ACHN (cell line): ENCODE measurements at regions not wholly inside any gene's neighbourhood (a gene's known extent, or its start where the extent isn't known, plus 50 kb on each side); places are given as distances from the start of the nearest gene placed in this dataset.
"Not testable (repeated sequence)": the region's sequence is repeated elsewhere in the genome, so short reads cannot be mapped to it uniquely, and the experiment has no call there.

Experiments
- DNase-seq: peaks from one replicate; pipeline ENCODE4 v3.0.0-alpha.2; 2015
- in situ Hi-C: cut with HindIII; loops from 2 replicates; pipeline ENCODE4 v1.10.0; 2017; ENCODE audit warnings: low sequenced_read_pairs, low pct_ligation_motif_present, low pct_unique_long_range_greater_than_20kb

DNA sequence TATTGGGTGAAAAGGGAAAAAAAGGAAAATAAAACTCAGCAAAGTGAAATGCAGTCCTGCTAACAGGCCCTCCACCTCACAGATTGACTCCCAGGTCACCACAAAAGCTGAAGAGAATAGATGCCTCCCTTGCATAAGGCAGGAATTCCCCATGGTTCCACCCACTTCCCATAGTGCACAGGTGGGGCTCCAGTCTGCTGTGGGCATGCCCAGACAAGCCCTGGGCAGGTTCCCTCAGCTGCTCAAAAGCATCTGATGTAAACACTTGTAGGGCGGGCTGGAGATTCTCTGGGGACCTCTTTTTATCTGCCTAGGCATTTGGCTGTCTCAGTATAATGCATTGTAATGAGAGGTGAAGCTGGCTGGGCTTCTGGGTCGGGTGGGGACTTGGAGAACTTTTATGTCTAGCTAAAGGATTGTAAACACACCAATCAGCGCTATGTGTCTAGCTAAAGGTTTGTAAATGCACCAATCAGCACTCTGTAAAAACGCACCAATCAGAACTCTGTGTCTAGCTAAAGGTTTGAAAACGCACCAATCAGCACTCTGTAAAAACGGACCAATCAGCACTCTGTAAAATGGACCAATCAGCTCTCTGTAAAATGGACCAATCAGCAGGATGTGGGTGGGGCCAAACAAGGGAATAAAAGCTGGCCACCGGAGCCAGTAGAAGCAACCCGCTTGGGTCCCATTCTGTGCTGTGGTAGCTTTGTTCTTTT is 1231.5 kb downstream of the ADGRL3 start:
- DNase-seq, in situ Hi-C loops: not testable (repeated sequence)

DNA sequence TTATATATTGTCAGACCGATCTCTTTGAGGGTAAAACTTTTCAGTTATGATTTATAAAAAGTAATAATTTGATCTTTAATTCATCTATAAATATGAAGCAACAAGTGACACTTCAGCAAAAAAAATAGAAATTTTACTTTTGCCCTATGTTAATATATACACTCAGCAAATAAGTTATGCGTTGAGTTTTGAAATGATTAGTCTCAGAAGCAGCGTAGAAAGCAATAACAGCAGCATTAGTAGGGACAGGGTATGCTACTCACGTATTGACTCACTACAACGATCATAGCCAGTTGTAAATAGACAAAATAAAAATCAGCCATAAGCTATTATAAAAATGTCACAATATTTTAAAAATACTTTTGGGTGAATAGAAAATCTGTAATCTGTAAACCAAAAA is 1229.2 kb downstream of the ADGRL3 start:
- in situ Hi-C loops = no loop called here
- no peak for DNase-seq

DNA sequence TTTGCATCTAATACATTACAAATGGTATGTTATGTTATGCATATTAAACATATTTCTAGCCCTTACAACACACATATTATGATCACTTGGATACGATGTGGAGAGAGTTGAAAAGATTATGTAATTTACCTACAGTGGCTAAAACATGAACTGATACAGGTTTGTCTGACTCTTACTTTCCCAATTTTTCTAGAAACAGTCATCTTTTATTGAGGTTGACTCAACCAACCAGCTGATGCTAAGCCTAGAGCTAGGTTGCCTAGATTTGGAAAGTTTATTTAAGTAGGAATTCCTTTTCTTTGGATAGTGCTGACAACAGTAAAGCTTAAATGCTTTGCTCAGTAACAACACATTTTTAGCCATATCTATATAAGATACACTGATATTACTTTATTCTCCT is 1215.1 kb downstream of the ADGRL3 start:
- no peak for DNase-seq
- in situ Hi-C loops = no loop called here

DNA sequence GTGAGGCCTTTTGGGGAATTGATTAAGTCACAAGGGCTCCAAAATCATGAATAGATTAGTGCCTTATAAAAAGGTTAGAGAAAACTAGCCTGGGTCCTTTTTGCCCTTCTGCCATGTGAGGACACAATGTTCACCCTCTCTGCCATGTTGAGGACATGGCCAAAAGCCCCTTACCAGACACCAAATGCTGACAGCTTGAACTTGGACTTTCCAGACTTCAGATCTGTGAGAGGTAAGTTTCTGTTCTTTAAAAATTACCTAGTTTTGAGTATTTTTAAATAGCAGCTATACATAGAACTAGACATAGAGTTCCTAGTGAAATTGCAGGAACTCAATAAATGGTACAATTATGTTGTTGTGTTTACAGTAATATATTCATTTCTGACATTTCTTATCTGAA is 1214.4 kb downstream of the ADGRL3 start:
- in situ Hi-C loops = no loop called here
- DNase-seq = no peak

DNA sequence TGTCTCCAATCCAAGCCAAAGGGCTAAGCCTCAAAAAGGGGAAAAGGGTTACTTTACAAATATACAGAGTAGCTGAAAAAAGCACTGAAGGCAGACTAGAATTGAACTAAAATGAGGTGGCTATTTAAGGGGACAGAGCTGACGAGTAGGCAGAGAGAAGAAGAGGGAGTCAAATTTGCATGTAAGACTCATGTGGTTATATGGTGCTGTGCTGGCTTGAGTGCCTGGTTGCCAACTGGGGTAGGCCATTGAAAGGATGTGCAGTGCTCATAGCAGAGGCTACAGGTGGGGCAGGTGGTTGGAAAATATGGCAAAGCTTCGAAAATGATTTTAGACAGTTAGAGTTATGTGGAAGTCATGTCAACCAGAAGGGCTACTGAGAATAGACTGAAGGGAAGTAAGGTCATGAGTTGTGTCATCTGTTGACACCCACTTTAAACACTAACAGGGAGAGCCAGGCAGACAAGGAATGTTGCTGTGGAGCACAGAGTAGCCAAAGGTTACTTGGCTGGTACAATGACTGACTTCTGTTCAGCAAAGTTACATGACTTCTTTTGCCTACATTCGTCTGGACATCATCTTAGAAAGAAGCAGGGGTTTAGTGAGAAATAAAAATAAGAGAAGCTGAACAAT is 1210.4 kb downstream of the ADGRL3 start:
- in situ Hi-C loops = no loop called here
- DNase-seq = no peak

DNA sequence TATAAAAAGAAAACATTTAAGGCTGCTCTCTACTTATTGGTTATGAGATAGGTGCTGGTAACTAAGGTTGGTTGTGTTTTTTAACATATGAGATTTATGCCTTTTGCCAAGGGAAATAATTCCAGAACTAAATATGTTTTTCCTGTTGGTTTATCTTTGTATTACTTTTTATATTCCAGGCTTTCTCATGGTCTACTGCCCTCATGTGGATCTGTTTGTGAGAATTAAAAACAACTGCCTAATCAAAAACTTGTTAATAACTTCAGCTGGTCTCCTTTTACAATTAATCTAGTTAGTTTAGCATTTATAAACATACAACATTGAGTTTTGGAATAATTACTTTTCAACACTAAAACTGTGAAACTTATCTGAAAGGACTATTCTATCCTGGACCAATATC is 1208.3 kb downstream of the ADGRL3 start:
- in situ Hi-C loops = no loop called here
- DNase-seq = no peak

DNA sequence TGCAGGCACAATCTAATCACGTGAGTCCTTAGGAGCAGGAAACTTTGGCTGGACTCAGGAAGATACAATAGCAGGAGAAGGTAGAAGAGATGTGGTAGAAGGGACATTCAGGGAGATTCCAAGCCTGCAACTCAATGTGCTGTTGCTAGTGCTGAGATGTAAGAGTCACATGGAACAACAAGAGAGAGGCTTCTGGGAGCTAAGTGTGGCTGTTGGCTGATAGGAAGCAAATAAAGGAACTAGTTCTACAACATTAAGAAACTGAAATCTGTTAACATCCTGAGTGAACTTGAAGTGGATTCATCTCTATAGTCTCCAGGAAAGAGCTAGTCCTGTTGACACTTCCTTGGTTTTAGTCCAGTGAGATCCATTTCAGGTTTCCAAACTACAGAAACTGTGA is 1207.4 kb downstream of the ADGRL3 start:
- in situ Hi-C loops = no loop called here
- DNase-seq = no peak

DNA sequence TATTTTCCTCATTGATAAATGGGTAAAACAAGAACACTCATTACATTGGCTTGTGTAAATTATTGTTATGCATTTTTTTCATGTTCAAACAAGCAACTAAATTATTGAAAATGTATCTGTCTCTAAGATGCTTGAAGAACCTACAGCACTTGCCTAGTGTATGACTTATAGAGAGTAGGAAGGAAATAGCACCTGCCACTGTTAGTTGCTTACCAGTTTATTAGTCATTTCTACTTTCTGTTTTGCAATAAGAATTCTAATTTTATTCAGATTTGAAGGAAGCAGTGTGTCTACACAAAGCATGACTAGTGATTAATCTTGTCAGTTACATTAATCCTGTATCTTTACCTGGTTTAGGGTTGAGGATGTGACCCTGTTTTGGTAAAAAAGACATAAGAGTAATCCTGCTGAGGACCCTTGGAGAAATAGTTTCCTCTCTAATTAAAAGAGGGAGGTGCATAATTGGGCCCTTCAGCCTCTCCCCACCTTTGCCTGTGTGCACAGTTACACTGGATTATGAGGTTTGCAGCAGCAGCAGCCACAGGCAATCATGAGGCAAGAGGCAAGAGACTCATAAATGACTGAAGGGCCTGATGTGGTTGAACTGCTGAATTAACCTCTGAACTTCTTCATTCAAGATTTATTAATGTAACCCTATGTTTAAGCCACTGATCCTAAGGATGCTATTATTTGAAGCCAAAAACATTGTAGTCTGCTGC is 1202.1 kb downstream of the ADGRL3 start:
- in situ Hi-C loops = no loop called here
- DNase-seq = no peak

DNA sequence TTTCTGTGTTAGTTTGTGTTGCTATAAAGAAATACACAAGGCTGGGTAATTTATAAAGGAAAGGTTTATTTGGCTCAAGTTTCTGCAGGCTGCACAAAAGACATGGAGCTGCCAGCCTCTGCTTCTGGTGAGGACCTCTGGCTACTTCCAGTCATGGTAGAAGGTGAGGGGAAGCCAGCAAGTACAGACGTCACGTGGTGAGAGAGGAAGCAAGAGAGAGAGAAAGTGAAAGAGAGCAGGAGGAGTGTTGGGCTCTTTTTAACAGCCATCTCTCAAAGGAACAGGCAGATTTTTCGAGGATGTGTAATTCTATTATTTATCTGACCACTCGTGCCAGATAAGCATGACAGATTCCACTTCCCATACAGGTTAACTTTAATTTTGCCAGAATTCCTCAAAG is 1199.1 kb downstream of the ADGRL3 start:
- no peak for DNase-seq
- in situ Hi-C loops = no loop called here

DNA sequence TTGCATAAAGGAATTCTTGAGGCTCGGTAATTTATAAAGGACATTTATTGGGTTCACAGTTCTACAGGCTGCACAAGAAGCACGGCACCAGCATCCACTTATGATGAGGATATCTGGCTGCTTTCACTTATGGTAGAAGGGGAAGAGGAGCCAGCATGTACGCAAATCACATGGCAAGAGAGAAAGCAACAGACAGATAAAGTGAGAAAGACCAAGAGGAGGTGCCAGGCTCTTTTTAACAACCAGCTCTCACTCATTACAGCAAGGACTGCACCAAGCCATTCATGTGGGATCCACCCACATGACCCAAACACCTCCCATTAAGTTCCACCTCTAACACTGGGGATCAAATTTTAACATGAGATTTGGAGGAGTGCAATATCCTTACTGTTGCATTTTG is 1198.2 kb downstream of the ADGRL3 start:
- no peak for DNase-seq
- in situ Hi-C loops = no loop called here

DNA sequence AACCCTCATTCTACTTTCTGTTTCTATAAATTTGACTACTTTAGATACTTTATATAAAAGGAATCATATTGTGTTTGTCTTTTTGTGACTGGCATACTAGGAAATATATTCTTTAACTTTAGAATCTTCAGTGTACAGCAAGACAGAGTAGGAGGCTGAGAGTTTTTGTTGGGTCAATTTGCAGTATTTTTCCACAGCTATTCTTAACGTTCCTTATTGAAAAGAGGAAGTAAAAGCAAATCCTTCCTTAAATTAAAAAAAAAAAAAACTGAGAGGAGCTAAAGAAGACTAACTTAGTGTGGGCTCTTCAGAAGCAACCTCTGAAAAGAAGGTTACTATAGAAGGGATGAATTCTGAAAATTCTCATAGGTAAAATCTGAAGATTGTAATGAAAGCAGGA is 1194.6 kb downstream of the ADGRL3 start:
- no peak for DNase-seq
- in situ Hi-C loops = no loop called here

DNA sequence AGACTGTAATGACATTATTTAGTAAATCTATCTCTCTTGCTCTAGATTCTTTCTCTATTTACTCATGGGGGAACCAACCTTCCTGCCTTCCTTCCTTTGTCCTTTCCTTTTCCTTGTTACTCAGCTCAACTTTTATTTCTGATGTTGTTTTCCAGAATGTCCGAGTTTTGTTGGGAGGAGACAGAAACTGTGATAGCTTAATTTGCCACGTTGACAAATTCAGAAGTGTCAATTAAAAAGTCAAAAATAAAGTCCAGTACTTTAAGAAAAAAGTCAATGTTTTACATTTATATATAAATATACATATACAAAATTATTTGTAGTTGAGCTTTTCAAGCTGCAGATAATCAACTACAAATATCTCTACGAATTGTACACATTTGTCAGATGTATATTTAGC is 1187.7 kb downstream of the ADGRL3 start:
- DNase-seq = no peak
- in situ Hi-C loops = no loop called here

DNA sequence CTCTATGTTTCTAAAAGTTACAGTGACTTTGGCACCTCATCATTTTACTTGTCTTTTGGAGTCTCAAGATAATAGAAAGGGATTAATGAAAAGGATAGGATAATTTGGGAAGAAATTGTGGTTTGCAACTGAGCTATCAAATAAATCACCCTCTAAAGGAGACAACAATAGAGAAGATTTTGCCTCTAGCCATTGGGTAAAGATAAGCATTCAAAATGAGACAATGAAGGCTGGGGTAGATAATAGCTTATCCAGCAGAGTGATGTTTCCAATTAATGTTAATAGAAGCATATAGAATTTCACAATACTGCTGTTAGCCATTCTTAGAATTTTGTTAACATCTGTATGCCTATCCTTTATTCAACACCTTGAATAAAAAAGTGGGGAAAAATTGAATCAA is 1177.6 kb downstream of the ADGRL3 start:
- in situ Hi-C loops = no loop called here
- DNase-seq = no peak

DNA sequence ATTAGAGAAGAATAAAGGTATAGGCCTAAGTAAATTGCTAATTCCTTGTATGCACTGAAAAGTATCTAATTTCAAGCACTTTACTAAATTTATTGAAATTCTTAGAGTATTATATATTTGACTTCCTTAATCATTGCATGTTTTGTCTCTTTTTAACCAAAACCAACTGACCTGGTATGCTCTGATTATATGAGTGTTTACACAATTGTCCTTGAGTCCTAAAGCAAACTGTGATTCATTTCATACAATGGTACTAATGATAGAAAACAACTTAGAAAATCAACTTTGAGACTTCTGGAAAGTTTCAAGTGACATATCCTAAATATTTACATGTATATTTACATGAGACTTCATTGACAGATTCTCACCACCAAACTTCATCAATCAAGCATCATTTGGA is 1177.1 kb downstream of the ADGRL3 start:
- DNase-seq = no peak
- in situ Hi-C loops = no loop called here

DNA sequence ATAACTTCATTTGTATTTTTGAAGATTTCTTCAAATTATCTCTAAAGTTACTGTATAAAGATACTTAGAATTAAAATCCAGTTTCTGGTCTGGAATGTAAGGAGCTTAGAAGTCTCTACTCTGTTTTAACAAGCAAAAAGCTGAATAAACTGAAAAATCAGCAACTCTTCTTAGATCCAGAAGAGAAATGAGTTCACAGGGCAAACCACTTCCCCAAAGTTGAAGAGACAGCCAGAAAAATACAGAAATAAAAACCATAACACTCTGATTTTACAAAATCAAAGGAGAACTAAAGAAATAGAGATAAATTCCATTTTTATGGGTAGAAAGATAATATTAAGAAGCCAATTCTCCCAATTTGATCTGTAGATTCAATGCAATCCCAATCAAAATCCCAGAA is 1166.8 kb downstream of the ADGRL3 start:
- in situ Hi-C loops = no loop called here
- no peak for DNase-seq

DNA sequence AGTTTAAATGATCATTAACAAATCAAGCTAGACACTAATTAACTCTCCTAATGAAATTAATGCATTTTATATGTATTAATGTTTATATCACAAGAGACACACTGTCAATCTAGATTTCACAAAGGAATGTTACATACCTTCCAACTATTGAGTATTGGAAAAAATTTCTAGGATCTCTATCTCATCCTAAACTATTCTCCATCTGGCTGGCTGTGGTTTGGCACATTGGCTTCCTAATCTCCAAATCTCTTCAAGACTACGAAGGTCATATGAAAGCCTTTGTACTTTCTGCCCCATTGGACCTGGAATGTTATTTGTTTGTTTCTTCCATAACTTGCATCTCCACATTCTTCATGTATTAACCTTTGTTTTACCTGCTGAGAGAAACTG is 1160.0 kb downstream of the ADGRL3 start:
- in situ Hi-C loops = no loop called here
- DNase-seq = no peak

DNA sequence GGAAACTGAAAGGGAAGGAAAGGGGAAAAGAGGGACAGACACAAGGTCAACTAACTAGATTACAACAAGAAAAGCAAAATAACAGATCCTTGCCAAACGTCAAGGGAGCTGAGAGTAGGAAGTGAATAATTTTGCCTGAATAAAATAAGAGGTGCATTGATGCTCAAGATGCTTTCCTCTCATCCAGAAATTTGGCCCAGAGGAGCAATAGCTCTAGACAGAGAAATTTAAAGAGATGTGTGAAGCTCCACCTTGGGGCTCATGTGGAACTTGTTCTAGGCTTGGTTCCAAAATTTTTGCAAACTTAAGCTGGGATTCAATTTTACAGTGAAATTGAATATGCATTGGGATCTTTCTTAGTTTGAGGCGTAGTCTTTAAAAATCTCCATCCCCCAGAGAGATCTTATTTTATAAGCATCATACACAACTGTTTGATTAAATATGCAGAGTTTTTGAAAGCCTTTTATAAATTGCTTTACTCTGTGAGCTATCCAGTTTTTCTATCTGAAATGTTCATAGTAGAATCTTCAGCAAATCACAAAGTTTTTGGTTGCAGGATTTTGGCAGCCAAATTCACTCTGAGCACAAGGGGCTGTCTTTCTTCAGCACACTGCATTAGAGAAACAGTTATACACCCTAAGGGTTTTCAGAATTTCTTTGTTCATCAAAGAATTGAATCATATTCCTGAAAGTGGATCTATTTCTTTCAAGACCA is 1159.5 kb downstream of the ADGRL3 start:
- in situ Hi-C loops = no loop called here
- no peak for DNase-seq

DNA sequence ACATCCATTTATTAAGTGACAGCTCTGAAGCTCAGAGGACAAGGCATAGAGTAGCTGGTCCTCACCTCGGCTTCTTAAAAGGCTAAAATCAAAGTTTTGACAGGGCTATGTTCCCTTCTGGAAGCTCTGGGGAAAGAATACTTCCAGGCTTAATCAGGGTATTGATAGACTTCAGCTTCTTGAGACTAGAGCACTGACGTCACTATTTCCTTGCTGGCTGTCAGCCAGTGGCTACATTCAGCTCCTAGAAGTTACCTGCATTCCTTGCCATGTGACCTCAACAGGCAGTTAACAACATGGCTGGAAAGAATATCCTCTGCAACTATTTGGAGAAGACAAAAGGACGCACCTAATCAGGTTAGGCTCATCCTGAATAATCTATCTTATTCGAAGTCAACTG is 1144.8 kb downstream of the ADGRL3 start:
- DNase-seq = no peak

DNA sequence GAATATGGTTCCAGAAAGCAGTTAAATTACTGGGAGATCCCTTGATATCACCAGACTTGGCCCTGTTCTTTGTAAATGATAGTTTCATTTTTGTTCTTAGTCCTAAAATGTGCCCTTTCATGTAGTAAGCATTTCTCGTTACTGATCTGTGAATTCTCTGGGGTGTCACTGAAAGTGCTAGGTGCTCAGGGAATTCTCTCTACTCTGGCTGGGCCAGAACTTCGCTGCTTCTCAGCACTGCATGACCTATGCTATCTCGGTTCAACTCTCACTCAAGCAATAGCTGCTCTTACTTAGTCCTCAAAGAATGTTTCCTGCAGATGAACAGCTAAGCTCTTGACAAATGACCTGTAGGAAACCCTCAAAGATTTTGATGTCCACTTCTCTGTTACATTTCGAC is 1144.3 kb downstream of the ADGRL3 start:
- no peak for DNase-seq
- in situ Hi-C loops = no loop called here

More for the DNA sequence above, 1144.8 kb downstream of the ADGRL3 start:
- in situ Hi-C loops = no loop called here
